Endothelial cell of umbilical vein (primary cell): ENCODE measurements at regions not wholly inside any gene's neighbourhood (a gene's known extent, or its start where the extent isn't known, plus 50 kb on each side); places are given as distances from the start of the nearest gene placed in this dataset.

Experiments
- BruUV-seq: library from RNA; stranded (reverse); fragments of 400-500 nt; replicated peaks from 2 replicates; lab custom pipeline; 2021; lab: Mats Ljungman, UMichigan
- CTCF ChIA-PET: fragments of 300-600, 350-600 bp; sonication (Branson Sonifier 250); formaldehyde crosslinking; loops from one replicate; lab custom pipeline; 2021; ENCODE audit warnings: antibody characterized with exemption, inconsistent platforms; lab: Charles Lee
- POLR2A ChIA-PET: fragments of 300-600, 350-600 bp; sonication (Branson Sonifier 250); formaldehyde crosslinking; loops from one replicate; lab custom pipeline; 2021; ENCODE audit warnings: antibody characterized with exemption, inconsistent platforms; lab: Charles Lee
- DNase-seq: peaks from one replicate; pipeline ENCODE4 v3.0.0-alpha.2; 2011; ENCODE audit warnings: low read depth, low spot score
- FAIRE-seq: peaks from 2 replicates; lab custom pipeline; 2011; peaks lifted over from hg19 to GRCh38; lab: Jason Lieb, UNC
- H2AFZ ChIP-seq: 2 replicates; pipeline ENCODE4 v1.6.0; 2012; ENCODE audit warnings: low read depth, low read length, control low read depth, inconsistent platforms
- H3K27ac ChIP-seq: 2 replicates; pipeline ENCODE4 v1.5.1; 2011; ENCODE audit warnings: low read depth, mild to moderate bottlenecking, control low read depth, low read length, moderate library complexity; ENCODE audit not compliant: insufficient read depth
- H3K27me3 ChIP-seq, 2 experiments: 2 replicates each; pipeline versions ENCODE4 v1.6.0 to v1.6.1; 2011; ENCODE audit warnings: low read length in 2 of 2, mixed read lengths in 1 of 2; ENCODE audit not compliant: control insufficient read depth in 2 of 2, insufficient read depth in 2 of 2
- H3K36me3 ChIP-seq, 2 experiments: 2 replicates in 1 of 2; 3 replicates in 1 of 2; pipeline ENCODE4 v1.5.1; 2011; ENCODE audit warnings: low read length in 2 of 2, mild to moderate bottlenecking in 1 of 2, moderate library complexity in 1 of 2; ENCODE audit not compliant: control insufficient read depth in 2 of 2, insufficient read depth in 2 of 2; ENCODE audit errors: extremely low read depth in 1 of 2
- H3K4me1 ChIP-seq: 3 replicates; pipeline ENCODE4 v1.5.1; 2011; ENCODE audit warnings: mild to moderate bottlenecking, low read length; ENCODE audit not compliant: control insufficient read depth, insufficient read depth; ENCODE audit errors: extremely low read depth
- H3K4me2 ChIP-seq: 2 replicates; pipeline ENCODE4 v1.6.1; 2011; ENCODE audit warnings: low read length, control low read depth, mixed read lengths; ENCODE audit not compliant: insufficient read depth
- H3K4me3 ChIP-seq, 3 experiments: fragments of 200-600 bp in 1 of 3; sonication (generic), shearing (Covaris generic) in 1 of 3; replicated peaks in 1 of 3; 2 replicates each; pipeline ENCODE4 v1.5.1; 2011 to 2016; ENCODE audit warnings: control low read depth in 3 of 3, low read length in 3 of 3, mild to moderate bottlenecking in 2 of 3, inconsistent platforms in 1 of 3, low read depth in 1 of 3, moderate library complexity in 1 of 3; ENCODE audit not compliant: insufficient read depth in 1 of 3
- H3K79me2 ChIP-seq: 2 replicates; pipeline ENCODE4 v1.6.0; 2012; ENCODE audit warnings: low read length, inconsistent platforms; ENCODE audit not compliant: control insufficient read depth, insufficient read depth
- H3K9ac ChIP-seq: replicated peaks from 2 replicates; pipeline ENCODE3; 2011; ENCODE audit warnings: low read length, control low read depth; ENCODE audit not compliant: insufficient read depth; ENCODE audit errors: extremely low read depth
- H3K9me1 ChIP-seq: replicated peaks from 3 replicates; pipeline ENCODE4 v1.6.0; 2011; ENCODE audit warnings: mild to moderate bottlenecking, low read length; ENCODE audit not compliant: control insufficient read depth, insufficient read depth; ENCODE audit errors: extremely low read depth
- H3K9me3 ChIP-seq: replicated peaks from 2 replicates; pipeline ENCODE4 v1.5.1; 2012; ENCODE audit warnings: low read length, inconsistent platforms; ENCODE audit not compliant: control insufficient read depth, insufficient read depth
- H4K20me1 ChIP-seq: replicated peaks from 2 replicates; pipeline ENCODE3; 2011; ENCODE audit warnings: mild to moderate bottlenecking, low read length; ENCODE audit not compliant: control insufficient read depth, insufficient read depth; ENCODE audit errors: extremely low read depth
- EZH2 ChIP-seq: IDR thresholded peaks from 2 replicates; pipeline ENCODE4 v1.6.1; 2012; ENCODE audit warnings: borderline replicate concordance, low read depth, mild to moderate bottlenecking, moderate library complexity, low read length, inconsistent platforms; ENCODE audit not compliant: severe bottlenecking
- FOS ChIP-seq: IDR thresholded peaks from 2 replicates; pipeline ENCODE4 v1.6.1; 2011; ENCODE audit warnings: mild to moderate bottlenecking, low read length, moderate library complexity, borderline replicate concordance; ENCODE audit not compliant: insufficient read depth
- GATA2 ChIP-seq: IDR thresholded peaks from 2 replicates; pipeline ENCODE4 v1.7.0; 2011; ENCODE audit warnings: low read depth, mild to moderate bottlenecking, moderate library complexity, mixed read lengths, low read length; ENCODE audit not compliant: insufficient read length, insufficient read depth
- JUN ChIP-seq: IDR thresholded peaks from 2 replicates; pipeline ENCODE4 v1.6.1; 2011; ENCODE audit warnings: borderline replicate concordance, low read depth; ENCODE audit not compliant: insufficient read length, insufficient read depth
- MYC ChIP-seq: IDR thresholded peaks from one replicate; pipeline ENCODE4 v1.6.1; 2011; ENCODE audit warnings: mild to moderate bottlenecking, low read depth, low read length
- POLR2A ChIP-seq: IDR thresholded peaks from 2 replicates; pipeline ENCODE4 v1.6.1; 2012; ENCODE audit warnings: low read depth, mild to moderate bottlenecking, control low read depth, low read length
- POLR2AphosphoS5 ChIP-seq: IDR thresholded peaks from 2 replicates; pipeline ENCODE4 v1.6.1; 2012; ENCODE audit warnings: low read depth, mild to moderate bottlenecking, control low read depth, low read length, moderate library complexity; ENCODE audit not compliant: insufficient read depth
- dilution Hi-C: fragments of 300-500 bp; cut with MboI; formaldehyde crosslinking; loops from one replicate; pipeline ENCODE4 v1.15.0; 2019; ENCODE audit warnings: low sequenced_read_pairs; ENCODE audit not compliant: extremely low pct_ligation_motif_present
- intact Hi-C: fragments of 100-400 bp; cut with micrococcal nuclease; formaldehyde crosslinking; loops from one replicate; pipeline ENCODE4 v1.10.0; 2022
- TF ChIP-seq, protein P1 (sequence below), 2 donors: IDR thresholded peaks; 1 replicate in 1 of 2; 2 replicates in 1 of 2; pipeline ENCODE4 v1.5.1; 2011; ENCODE audit warnings: low read length in 2 of 2, mild to moderate bottlenecking in 2 of 2, moderate library complexity in 2 of 2, control low read depth in 1 of 2, inconsistent platforms in 1 of 2, low read depth in 1 of 2; ENCODE audit not compliant: insufficient read depth in 1 of 2; ENCODE audit errors: extremely low read depth in 1 of 2
- TF ChIP-seq, protein P2 (sequence below): IDR thresholded peaks from 2 replicates; pipeline ENCODE4 v1.6.1; 2011; ENCODE audit not compliant: insufficient read depth, insufficient read length

DNA sequence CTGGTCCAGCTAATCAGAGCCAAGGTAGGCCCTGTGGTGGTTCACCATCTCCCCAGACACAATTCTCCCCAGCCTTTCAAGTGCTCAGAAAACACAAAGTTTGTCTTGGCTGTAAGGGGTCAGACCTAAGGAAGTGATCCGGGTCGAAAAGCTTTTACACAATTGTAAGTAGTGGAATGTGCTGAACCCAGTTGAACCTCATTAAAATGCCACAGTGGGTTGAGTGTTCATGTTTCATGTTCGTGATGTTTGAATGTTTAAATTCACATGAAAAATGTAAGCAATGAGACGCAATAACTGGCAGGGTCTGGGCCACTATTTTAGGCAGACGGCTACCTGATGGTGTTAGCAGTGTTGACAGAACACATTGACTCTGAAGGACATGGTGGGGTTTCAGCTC, 60.9 kb upstream of the JDP2 start:
- no peaks in the 10 kb centered on the region for H3K9me3 ChIP-seq
- ChIA-PET POLR2A (no interaction called here), CTCF (interaction anchor here (1.2 to 1.6 kb wide), 2 partner anchors 8 to 54 kb away, joined by 3 to 4 read pairs; no protein-coding TSS in a partner anchor)
- no peaks in the 10 kb centered on the region for H3K4me1 ChIP-seq
- DNase-seq (no peak), FAIRE-seq (no peak)
- dilution Hi-C loops: no loop called here
- no peak for TF ChIP-seq JUN
- no peak for TF ChIP-seq POLR2AphosphoS5
- TF ChIP-seq EZH2: no peak
- TF ChIP-seq GATA2: no peak
- no peak for TF ChIP-seq MYC
- TF ChIP-seq, protein P1, sequence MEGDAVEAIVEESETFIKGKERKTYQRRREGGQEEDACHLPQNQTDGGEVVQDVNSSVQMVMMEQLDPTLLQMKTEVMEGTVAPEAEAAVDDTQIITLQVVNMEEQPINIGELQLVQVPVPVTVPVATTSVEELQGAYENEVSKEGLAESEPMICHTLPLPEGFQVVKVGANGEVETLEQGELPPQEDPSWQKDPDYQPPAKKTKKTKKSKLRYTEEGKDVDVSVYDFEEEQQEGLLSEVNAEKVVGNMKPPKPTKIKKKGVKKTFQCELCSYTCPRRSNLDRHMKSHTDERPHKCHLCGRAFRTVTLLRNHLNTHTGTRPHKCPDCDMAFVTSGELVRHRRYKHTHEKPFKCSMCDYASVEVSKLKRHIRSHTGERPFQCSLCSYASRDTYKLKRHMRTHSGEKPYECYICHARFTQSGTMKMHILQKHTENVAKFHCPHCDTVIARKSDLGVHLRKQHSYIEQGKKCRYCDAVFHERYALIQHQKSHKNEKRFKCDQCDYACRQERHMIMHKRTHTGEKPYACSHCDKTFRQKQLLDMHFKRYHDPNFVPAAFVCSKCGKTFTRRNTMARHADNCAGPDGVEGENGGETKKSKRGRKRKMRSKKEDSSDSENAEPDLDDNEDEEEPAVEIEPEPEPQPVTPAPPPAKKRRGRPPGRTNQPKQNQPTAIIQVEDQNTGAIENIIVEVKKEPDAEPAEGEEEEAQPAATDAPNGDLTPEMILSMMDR (IDR thresholded peaks at IDR 0.05; ENCODE audit: extremely low read depth in 1 of 2, insufficient read depth in 1 of 2, low read depth in 1 of 2, low read length in 2 of 2): no peak
- TF ChIP-seq FOS: no peak
- TF ChIP-seq, protein P2, sequence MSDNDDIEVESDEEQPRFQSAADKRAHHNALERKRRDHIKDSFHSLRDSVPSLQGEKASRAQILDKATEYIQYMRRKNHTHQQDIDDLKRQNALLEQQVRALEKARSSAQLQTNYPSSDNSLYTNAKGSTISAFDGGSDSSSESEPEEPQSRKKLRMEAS: no peak
- TF ChIP-seq POLR2A: no peak
- no peaks in the 10 kb centered on the region for H3K79me2 ChIP-seq
- no peak overlapping the region for H3K4me3 ChIP-seq
- no peaks in the 10 kb centered on the region for H3K9me1 ChIP-seq
- no peaks in the 10 kb centered on the region for H4K20me1 ChIP-seq
- H2AFZ ChIP-seq: no peak overlapping the region
- H3K27me3 ChIP-seq: peaks cover 19 to 27% of the 10 kb centered on the region in 2 experiments
- no peak overlapping the region for H3K4me2 ChIP-seq
- H3K9ac ChIP-seq: no peak overlapping the region
- no peak overlapping the region for H3K27ac ChIP-seq
- intact Hi-C loops: no loop called here
- no TSS peak for BruUV-seq
- H3K36me3 ChIP-seq: no peaks in the 10 kb centered on the region
